GM20000 (cell line): ENCODE measurements at regions not wholly inside any gene's neighbourhood (a gene's known extent, or its start where the extent isn't known, plus 50 kb on each side); places are given as distances from the start of the nearest gene placed in this dataset.

Experiments
- DNase-seq: peaks from one replicate; pipeline ENCODE4 v3.0.0; 2012; ENCODE audit warnings: low spot score
- TF ChIP-seq, protein P1 (sequence below): IDR thresholded peaks from 2 replicates; pipeline ENCODE4 v1.5.1; 2012; ENCODE audit warnings: mild to moderate bottlenecking, control low read depth; ENCODE audit errors: extremely low read depth, missing control alignments

DNA sequence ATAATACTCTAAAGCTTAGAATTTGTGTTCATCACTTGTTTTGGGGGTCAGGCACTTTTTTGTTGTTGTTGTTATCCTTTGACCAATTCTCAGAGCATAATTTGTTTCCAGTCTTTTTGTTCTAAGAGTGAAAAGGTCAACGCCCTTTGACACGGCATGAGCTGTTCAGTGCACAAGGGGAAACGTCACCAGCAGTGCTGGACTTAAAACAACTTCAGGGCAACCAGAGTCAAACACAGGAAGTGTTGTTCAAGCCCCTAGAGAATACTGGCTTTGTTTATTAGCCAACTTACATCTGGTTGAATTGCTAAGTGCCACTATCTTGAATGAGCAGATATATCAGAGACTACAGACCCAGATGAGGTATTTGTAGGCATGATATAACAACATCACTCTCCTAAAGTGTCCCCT lies 368.9 kb downstream of the TMEM161B start:
- no peak for DNase-seq
- TF ChIP-seq, protein P1, sequence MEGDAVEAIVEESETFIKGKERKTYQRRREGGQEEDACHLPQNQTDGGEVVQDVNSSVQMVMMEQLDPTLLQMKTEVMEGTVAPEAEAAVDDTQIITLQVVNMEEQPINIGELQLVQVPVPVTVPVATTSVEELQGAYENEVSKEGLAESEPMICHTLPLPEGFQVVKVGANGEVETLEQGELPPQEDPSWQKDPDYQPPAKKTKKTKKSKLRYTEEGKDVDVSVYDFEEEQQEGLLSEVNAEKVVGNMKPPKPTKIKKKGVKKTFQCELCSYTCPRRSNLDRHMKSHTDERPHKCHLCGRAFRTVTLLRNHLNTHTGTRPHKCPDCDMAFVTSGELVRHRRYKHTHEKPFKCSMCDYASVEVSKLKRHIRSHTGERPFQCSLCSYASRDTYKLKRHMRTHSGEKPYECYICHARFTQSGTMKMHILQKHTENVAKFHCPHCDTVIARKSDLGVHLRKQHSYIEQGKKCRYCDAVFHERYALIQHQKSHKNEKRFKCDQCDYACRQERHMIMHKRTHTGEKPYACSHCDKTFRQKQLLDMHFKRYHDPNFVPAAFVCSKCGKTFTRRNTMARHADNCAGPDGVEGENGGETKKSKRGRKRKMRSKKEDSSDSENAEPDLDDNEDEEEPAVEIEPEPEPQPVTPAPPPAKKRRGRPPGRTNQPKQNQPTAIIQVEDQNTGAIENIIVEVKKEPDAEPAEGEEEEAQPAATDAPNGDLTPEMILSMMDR = no peak

DNA sequence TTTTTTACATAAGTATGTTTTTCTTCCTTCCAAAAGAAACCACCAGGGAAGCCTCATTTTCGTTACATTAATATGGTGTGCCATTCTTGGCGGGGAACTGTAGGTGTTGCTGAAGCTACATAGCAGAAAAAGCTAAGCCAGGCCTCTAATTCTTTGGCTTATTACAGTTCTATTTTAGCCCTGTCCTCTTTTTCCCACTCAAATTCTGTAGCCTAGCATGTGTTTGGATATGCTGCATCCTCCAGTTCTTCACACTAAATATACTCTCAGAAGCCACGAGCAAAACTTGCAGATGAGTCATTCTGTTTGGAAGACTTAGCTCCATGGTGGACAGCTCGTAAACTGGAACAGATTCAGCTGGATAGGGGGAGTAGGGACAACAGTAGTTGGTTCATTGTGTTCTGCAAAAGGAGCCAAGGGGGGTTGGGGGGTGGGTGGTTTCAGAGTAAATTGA lies 369.4 kb downstream of the TMEM161B start:
- no peak for DNase-seq
- TF ChIP-seq, protein P1 = no peak

DNA sequence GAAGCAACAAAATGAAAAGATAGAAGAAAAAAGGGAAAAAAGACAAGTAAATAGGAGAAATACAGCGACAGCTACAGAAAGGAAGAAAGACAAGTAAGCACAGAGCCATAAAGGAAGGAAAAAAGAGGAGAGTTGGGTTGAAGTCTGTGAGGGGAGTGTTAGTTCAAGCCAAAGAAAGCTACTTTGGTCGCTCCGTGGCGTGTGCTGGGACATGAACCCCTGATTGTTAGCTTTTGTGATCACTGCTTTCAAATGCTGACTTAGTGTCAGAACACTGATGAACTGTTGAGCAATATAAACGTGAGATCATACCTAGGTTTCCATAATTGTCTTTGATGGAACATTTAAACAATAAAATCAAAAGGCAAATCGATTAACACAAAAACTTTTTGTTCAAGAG lies 370.1 kb downstream of the TMEM161B start:
- DNase-seq = no peak
- TF ChIP-seq, protein P1 = no peak

DNA sequence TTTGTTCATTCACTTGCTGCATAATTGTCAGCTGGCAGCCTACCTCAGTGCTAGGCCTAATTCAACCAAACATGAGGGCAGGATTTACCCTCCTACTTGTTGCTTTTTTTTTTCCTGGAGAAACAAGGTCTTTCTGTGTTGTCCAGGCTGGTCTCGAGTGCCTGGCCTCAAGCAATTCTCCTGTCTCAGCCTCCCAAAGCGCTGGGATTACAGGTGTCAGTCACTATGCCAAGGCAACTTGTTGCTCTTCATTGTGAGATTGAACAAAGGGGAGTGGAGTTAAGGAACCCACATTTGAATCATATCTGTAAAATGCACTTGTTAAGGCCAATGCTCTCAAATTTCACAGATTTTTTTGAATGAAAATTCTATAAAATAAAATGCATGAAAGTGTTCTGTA lies 380.5 kb downstream of the TMEM161B start:
- DNase-seq = no peak
- TF ChIP-seq, protein P1 = no peak

DNA sequence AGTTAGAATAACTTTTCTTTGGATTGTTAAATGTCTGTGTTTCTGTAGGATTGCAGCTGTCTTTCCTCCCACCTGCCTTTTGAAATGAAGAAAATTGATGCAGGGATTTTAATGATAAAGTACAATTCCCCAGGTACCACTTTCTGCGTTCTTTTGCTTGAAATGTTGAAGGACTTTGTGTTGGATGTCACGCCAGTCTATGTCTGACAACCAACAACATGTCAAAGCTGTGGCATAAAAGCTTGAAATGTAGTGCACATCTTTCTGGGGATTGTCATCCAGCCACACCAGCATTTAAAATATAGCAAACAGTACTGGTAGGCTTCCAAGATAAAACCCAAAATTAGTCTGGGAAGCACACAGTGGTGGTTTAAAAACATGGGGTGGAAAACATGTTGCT lies 381.4 kb downstream of the TMEM161B start:
- DNase-seq = no peak

DNA sequence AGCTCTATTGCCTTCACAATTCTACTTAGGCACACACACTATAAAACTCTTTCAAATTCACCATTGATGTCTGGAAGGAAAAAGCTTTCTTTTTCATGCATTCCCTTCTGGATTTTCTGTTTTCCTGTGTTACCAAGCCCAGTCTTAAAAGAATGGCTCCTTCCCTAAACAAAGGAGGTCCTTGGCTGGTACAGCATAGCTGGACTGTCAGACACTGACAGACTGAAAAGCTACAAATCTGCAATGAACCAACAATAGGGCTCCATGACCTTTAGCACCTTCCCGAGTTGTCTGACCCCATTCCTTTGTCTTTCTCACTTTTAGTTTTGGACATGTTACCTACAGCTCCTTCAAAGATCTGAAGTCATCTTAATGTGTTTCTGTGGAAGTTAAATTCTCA lies 382.5 kb downstream of the TMEM161B start:
- DNase-seq = no peak
- TF ChIP-seq, protein P1 = no peak

More for the DNA sequence above, 381.4 kb downstream of the TMEM161B start:
- TF ChIP-seq, protein P1 = no peak

DNA sequence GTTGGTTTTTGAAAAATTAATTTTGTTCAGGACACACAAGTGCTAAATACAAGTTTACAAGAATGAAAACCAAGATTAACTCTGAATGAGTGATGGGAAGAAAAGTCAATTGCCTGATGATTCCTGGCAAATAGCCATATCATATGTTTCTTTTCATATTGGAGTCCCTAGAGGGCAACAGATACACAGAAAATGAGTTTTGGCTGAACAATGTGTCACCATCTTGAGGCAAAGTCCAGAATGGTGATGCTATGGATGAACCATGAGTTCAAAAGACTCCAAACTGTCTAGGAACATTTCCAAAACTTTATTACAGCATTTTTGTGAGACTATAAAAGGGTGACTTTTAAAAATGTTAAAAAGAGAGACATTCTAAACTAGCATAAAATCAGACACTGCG lies 382.9 kb downstream of the TMEM161B start:
- DNase-seq = no peak
- TF ChIP-seq, protein P1 = no peak
